ENCODE measurements at regions not wholly inside any gene's neighbourhood (a gene's known extent, or its start where the extent isn't known, plus 50 kb on each side); places are given as distances from the start of the nearest gene placed in this dataset.

- intact Hi-C loops (cut with DNase I), result no loop called here
- no peaks in the 10 kb centered on the region for H3K4me1 ChIP-seq
Observed at GRCh38 chr5:24407466-24407865, 237.3 kb downstream of the CDH10 start.

GRCh38 chr5:24428345-24428744 is 216.4 kb downstream of the CDH10 start:
- no peak for ATAC-seq
- intact Hi-C loops (cut with DNase I), result no loop called here
- WGBS, 3 donors, result 46 to 64% (median 59%) methylated on average over 1 of the region's 1 CpG

More at GRCh38 chr5:24407466-24407865, 237.3 kb downstream of the CDH10 start:
- Histone ChIP-seq H3K9me3 (no peaks in the 10 kb centered on the region), H3K27me3 (ENCODE audit: insufficient read depth in 3 of 3, low read length in 2 of 3) (no peaks in the 10 kb centered on the region), H3K36me3 (ENCODE audit: insufficient read depth in 1 of 2, low read depth in 1 of 2) (no peaks in the 10 kb centered on the region), H3K4me3 (no peak overlapping the region), H3K27ac (no peak overlapping the region)
- DNase-seq (no peak), ATAC-seq (no peak)
- WGBS, 3 donors, result 24 to 29% (median 26%) methylated on average over 3 of the region's 3 CpGs
- TF ChIP-seq CTCF (IDR thresholded peaks at IDR 0.05), result no peak

GRCh38 chr5:24433555-24433954 is 211.2 kb downstream of the CDH10 start:
- Histone ChIP-seq H3K27me3 (ENCODE audit: insufficient read depth in 3 of 3, low read length in 2 of 3) (no peaks in the 10 kb centered on the region), H3K9me3 (no peaks in the 10 kb centered on the region), H3K4me3 (no peak overlapping the region), H3K27ac (no peak overlapping the region), H3K4me1 (no peaks in the 10 kb centered on the region), H3K36me3 (ENCODE audit: insufficient read depth in 1 of 2, low read depth in 1 of 2) (no peaks in the 10 kb centered on the region)
- no peak for TF ChIP-seq CTCF (IDR thresholded peaks at IDR 0.05)
- intact Hi-C loops (cut with DNase I), result no loop called here
- ATAC-seq (no peak), DNase-seq (no peak)
- 84 to 88% (median 85%) methylated on average over 3 of the region's 3 CpGs for WGBS, 3 donors

More at GRCh38 chr5:24428345-24428744, 216.4 kb downstream of the CDH10 start:
- no peak overlapping the region for H3K4me3 ChIP-seq
- H3K27ac ChIP-seq, result no peak overlapping the region
- TF ChIP-seq CTCF (IDR thresholded peaks at IDR 0.05), result no peak
- H3K36me3 ChIP-seq (ENCODE audit: insufficient read depth in 1 of 2, low read depth in 1 of 2), result no peaks in the 10 kb centered on the region
- H3K9me3 ChIP-seq, result no peaks in the 10 kb centered on the region
- no peaks in the 10 kb centered on the region for H3K27me3 ChIP-seq (ENCODE audit: insufficient read depth in 3 of 3, low read length in 2 of 3)
- H3K4me1 ChIP-seq, result no peaks in the 10 kb centered on the region
- DNase-seq, result no peak
